ENCODE measurements at regions not wholly inside any gene's neighbourhood (a gene's known extent, or its start where the extent isn't known, plus 50 kb on each side); places are given as distances from the start of the nearest gene placed in this dataset.

DNA sequence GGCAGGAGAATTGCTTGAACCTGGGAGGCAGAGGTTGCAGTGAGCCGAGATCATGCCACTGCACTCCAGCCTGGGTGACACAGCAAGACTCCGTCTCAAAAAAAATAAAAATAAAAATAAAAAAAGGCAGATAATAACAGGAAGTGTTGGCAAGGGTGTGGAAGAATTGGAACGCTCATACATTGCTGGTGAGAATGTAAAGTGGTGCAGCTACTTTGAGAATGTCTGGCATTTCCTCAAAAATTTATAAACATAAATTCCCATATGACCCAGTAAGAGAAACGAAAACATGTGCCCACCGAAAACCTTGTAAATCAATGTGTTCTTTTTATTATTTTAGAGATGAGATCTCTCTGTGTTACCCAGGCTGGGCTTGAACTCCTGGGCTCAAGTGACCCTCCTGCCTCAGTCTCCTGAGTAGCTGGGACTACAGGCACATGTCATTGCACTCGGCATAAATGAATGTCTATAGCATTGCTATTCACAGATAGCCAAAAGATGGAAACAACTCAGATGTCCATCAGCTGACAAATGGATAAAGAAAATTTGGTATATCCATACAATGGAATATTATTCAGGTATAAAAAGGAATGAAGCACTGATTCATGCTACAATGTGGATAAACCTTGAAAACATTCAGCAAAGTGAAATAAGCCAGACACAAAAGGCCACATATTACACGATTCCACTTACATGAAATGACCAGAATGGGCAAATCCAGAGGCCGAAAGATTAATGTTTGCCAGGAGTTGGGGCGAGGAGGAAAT lies 63.7 kb upstream of the PLAC1 start:
- TF ChIP-seq, protein P1, sequence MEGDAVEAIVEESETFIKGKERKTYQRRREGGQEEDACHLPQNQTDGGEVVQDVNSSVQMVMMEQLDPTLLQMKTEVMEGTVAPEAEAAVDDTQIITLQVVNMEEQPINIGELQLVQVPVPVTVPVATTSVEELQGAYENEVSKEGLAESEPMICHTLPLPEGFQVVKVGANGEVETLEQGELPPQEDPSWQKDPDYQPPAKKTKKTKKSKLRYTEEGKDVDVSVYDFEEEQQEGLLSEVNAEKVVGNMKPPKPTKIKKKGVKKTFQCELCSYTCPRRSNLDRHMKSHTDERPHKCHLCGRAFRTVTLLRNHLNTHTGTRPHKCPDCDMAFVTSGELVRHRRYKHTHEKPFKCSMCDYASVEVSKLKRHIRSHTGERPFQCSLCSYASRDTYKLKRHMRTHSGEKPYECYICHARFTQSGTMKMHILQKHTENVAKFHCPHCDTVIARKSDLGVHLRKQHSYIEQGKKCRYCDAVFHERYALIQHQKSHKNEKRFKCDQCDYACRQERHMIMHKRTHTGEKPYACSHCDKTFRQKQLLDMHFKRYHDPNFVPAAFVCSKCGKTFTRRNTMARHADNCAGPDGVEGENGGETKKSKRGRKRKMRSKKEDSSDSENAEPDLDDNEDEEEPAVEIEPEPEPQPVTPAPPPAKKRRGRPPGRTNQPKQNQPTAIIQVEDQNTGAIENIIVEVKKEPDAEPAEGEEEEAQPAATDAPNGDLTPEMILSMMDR (IDR thresholded peaks at IDR 0.05), result no peak
- no peak for TF ChIP-seq POLR2A (IDR thresholded peaks at IDR 0.05)
